GM18868 (cell line): ENCODE measurements at regions not wholly inside any gene's neighbourhood (a gene's known extent, or its start where the extent isn't known, plus 50 kb on each side); places are given as distances from the start of the nearest gene placed in this dataset.
"Not testable (repeated sequence)": the region's sequence is repeated elsewhere in the genome, so short reads cannot be mapped to it uniquely, and the experiment has no call there.

Experiments
- ATAC-seq: cut with Tn5 transposase; IDR thresholded peaks from one replicate; pipeline ENCODE4 v1.9.1; 2021; ENCODE audit warnings: mild to moderate bottlenecking, moderate library complexity; ENCODE audit not compliant: unreplicated experiment

DNA sequence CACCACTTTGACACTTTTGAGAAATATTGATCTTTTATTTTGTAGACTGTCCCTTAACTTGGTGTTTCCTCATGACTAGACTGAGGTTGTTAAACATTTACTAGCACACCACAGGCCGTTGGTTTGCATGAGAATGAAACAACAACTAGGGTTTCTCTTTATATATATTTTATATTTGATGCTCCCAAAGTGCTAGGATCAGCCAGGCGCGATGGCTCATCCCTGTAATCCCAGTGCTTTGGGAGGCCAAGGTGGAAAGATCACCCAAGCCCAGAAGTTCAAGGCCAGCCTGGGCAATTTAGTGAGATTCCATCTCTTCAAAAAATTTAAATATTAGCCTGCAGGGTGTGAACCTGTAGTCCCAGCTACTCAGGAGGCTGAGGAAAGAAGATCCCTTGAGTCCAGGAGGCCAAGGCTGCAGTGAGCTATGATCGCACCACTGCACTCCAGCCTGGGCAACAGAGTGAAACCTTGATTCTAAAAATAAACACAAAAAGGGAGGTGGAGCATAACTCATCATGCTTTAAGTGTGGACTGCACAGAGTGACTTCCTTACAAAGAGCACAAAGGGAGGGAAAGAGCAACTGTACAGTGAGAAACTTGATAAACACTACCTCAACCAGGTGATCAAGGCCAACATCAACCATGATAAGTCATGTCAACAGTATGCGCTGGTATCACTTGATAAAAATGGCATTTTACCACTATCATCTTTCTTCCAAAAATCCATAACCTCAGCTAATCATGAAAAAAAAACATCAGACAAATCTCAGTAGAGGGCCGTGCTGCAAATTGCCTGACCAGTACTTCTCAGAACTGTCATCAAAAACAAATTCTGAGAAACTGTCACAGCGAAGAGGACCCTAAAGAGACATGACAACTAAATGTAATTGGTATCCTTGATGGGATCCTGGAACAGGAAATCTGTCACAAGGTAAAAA is 72.8 kb upstream of the ATF7IP2 start:
- peak; percentile 81 for ATAC-seq

DNA sequence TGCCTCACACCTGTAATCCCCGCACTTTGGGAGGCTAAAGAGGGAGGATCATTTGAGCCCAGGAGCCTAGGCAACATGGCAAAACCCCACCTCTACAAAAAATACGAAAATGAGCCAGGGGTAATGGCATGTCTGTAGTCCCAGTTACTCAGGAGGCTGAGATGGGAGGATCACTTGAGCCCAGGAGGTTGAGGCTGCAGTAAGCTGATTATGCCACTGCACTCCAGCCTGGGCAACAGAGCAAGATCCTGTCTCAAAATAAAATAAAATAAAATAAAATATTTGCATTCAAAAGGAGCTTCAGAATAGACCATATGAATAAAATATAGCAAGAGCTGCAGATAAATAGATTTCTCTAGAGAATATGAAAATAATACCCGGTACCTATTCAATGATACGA is 71.5 kb upstream of the ATF7IP2 start:
- ATAC-seq = no peak

DNA sequence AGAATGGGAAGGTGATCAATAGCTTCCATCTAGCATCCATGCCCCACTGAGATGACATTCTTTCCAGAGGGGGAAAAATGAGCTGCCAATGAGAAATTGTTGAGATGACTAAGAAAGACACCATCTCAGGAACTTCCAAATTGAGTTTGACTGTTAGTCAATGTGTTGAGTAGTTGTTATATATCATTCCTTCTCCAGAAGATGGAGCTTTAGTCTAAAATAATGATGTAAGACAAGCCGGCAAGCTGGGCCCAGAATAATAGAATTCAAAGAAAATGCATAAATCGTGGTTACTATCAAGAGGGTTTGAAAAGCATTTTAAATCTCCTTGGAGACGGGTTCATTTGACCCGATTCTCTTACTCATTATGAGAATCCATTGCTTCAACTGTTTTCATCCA is 71.0 kb upstream of the ATF7IP2 start:
- no peak for ATAC-seq

DNA sequence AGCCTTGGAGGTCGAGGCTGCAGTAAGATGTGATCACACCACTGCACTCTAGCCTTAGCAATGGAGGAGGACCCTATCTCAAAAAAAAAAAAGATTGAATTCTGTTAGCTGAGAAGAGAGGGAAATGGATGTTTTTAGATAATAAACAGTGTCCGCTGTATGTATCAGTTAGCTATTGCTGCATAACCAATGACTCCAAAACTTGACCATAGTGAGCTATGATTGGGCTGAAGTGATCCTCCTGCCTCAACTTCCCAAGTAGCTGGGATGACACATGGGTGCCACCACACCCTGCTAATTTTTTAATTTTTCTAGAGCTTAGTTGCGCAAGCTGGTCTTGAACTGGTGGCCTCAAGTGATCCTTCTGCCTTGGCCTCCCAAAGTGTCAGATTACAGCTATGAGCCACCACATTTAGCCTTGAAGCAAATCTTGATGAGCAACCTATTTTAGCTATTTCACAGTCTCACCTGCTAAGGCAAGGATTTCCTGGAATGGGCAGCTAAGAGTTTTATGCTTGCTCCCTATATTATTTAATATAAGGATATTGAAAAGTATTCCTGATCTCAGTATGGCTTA is 68.3 kb upstream of the ATF7IP2 start:
- ATAC-seq = no peak

DNA sequence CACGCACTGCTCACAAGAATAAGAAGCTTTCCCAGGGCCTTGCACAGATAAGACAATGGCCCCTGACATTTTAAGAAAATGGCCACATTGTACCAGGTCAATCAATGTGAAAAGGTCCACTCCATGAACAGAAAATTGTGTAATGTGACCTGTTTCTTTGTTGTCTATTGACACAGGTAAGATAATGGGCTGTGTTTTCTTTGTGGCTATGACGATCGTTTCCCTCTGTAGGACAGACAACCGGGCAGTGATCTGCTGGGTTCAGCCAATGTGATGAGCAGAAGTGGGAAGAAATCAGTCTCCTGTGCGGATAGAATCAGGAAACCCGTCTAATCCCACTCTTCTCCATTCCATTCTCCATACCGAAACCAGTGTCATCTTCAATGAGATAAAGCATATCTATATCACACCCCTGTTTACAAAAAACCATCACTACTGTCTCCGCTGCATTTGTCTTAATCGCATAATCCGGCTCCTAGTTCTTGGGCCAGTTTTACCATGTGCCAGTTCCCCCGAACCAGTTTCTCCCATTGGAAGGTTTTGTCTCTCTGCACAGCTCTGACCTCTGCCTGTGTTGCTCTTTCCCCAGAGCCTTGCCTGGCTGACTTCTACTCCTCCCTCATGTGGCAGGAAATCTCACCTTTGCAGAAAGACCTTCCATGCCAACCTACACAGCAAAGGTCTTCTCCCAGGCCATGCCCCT is 66.9 kb upstream of the ATF7IP2 start:
- ATAC-seq = no peak

DNA sequence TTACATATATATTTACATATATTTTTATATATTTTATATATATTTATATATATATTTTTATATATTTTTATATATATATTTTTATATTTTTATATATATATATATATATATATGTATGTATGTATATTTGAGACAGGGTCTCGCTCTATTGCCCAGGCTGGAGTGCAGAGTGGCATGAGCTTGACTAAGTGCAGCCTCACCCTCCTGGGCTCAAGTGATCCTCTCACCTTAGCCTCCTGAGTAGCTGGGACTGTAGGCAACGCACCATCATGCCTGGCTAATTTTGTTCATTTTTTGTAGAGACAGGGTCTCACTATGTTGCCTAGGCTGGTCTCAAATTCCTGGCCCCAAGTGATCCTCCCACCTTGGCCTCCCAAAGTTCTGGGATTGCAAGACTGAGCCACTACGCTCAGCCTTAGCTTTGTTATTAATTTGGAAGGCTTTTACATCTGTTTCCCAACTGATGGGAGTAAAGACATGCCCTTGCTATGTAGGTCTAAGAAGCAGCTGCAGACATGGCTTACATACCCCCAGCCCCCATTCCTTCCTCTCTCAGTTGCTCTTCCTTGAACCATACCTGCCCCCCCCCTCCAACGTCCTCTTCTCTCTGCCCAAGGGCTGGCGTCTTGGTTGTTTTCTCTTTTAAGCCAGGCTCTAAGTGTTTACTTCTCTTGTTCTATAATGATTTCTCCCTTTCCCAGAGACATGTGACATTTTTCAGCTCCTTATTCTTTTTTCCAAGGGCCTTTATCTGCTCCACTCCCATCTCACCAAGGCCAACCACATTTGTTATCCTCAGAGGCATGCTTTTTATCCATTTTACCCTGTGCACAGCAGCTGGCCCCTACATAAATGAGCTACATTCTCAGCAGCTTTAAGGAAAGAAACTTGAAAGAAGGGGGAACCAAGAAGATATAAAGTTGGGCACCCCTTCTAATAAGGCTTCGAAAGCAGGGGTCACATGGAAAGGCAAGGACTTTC is 64.2 kb upstream of the ATF7IP2 start:
- no peak for ATAC-seq

DNA sequence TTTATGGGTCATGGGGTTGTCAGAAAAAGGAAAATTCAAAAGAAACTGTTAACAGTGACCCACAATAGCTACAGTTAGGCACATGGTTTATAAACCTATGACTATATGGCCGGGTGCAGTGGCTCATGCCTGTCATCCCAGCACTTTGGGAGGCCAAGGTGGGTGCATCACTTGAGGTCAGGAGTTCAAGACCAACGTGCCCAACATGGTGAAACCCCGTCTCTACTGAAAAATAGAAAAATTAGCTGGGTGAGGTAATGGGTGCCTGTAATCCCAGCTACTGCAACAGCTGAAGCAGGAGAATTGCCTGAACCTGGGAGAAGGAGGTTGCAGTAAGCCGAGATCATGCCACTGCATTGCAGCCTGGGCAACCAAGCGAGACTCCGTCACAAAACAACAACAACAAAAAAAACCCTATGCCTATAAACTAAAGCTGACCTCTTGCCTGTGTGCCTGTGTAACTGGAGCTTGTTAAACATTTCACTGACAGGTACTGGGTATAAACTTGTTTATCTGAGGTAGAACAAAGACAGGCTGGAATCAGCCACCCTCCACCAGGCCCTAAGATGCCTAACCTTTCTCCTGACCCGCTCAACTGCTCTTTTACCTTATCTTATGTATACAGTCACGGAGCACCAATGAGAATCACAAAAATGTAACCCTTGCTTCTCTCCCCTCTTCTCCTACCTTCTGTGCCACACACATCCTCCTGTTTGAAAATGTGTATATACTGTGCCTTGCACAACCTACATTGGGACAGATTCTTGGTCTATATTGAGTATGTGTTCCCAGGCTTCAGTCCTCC is 62.9 kb upstream of the ATF7IP2 start:
- ATAC-seq = no peak

DNA sequence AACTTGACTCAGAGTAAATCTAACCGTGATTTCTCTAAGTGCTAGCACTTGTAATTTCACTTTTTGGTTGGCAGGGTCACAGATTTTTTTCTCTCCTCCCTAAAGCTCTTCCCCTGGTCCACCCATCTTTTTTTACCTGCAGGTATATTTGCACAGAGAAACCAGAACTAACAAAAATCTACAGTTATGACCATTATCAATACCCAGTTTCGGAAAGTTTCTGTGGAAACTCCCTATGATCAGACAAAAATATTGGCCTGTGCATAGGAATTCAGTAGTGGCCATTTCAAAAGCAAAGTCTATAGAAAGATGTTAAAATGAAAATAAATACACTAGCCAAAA is 62.4 kb upstream of the ATF7IP2 start:
- ATAC-seq = no peak

DNA sequence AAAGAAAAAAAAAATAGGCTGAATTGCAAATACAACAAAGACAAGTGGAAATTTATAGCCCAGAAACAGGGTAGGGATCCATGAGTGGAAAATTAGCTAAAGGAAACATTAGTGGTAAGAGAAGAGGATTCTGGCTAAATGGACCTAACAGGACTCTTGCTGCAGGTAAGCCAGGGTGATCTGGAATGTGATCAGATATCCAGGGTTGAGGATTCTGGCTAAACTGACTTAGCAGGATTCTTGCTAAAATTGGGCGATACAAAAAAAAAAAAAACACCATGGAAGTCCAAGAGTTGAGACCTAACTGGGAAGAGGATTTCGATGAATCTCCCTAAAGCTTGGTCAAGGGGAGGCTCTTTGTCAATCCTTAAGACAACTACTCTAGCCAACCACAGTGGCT is 61.7 kb upstream of the ATF7IP2 start:
- no peak for ATAC-seq

DNA sequence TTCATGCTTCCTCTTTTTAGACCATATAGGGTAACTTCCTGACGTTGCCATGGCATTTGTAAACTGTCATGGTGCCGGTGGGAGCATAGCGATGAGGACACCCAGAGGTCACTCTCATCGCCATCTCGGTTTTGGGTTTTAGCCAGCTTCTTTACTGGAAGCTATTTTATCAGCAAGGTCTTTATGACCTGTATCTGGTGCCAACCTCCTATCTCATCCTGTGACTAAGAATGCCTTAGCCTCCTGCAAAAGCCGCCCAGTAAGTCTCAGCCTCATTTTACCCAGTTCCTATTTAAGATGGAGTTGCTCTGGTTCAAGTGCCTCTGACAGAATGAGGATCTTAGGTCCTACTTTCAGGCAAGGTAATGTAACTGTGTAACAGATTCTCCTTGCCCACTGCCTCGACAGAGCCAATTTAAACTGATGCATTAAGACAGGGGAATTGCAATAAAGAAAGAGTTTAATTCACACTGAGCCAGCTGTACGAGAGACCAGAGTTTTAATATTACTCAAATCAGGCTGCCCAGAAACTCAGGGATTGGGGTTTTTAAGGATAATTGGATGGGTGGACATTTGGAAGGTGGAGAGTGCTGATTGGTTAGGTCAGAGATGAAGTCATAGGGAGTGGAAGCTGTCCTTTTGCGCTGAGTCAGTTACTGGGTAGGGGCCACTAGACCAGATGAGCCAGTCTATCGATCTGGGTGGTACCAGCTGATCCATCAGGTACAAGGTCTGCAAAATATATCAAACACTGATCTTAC is 59.9 kb upstream of the ATF7IP2 start:
- ATAC-seq = no peak

DNA sequence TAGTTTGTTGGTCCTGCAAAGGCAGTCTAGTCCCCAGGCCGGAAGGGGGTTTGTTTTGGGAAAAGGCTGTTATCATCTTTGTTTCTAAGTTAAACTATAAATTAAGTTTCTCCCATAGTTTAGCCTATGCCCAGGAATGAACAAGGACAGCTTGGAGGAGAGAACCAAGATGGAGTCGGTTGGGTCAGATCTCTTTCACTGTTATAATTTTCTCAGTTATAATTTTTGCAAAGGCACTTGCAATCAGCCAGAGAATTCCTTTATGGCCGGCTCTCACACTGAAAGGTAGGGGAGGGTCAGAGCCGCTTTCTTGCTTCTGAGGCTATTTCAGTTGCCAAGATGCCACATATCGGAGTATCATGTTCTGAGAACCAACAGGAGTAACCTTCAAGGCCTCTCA is 59.2 kb upstream of the ATF7IP2 start:
- ATAC-seq = no peak

DNA sequence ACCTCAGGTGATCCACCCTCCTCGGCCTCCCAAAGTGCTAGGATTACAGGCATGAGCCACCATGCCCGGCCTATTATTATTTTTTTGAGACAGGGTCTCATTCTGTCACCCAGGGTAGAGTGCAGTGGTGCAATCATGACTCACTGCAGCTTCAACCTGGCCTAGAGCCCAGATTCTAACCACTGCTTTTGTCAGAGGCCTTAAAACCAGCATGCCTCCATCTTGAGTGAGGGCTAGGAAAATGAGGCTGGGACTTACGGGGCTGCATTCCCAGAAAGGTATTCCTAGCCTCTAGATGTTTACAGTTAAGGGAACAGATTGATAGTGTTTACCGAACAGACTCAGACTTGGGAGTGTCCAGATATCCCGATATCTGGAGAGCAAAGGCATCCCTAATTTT is 57.6 kb upstream of the ATF7IP2 start:
- not testable (repeated sequence) for ATAC-seq

DNA sequence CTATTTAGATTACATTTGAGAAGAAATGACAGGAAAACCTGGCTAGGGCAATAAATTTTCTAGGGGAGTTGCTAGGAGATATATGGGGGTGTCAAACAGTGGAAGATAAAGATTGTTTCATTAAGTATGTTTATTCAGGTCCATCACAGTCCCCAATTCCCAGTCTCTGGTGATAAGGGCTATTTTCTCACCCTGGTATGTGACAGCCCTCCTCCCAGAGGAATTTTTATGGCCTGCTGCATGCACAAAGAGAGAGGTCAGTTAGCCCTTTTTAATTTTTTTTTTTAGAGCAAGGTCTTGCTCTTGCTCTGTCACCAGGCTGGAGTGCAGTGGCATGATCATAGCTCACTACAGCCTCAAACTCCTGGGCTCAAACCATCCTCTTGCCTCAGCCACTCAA is 53.6 kb upstream of the ATF7IP2 start:
- ATAC-seq = no peak

DNA sequence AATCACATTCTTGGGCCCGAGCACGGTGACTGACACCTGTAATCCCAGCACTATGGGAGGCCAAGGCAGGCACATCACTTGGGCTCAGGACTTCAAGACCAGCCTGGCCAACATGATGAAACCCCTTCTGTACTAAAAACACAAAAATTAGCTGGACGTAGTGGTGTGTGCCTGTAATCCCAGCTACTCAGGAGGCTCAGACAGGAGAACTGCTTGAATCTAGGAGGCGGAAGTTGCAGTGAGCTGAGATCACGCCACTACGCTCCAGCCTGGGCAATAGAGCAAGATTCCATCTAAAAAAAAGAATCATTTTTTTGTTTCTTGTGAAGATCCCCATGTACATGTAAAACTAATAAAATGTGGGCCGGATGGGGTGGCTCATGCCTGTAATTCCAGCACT is 53.1 kb upstream of the ATF7IP2 start:
- no peak for ATAC-seq

DNA sequence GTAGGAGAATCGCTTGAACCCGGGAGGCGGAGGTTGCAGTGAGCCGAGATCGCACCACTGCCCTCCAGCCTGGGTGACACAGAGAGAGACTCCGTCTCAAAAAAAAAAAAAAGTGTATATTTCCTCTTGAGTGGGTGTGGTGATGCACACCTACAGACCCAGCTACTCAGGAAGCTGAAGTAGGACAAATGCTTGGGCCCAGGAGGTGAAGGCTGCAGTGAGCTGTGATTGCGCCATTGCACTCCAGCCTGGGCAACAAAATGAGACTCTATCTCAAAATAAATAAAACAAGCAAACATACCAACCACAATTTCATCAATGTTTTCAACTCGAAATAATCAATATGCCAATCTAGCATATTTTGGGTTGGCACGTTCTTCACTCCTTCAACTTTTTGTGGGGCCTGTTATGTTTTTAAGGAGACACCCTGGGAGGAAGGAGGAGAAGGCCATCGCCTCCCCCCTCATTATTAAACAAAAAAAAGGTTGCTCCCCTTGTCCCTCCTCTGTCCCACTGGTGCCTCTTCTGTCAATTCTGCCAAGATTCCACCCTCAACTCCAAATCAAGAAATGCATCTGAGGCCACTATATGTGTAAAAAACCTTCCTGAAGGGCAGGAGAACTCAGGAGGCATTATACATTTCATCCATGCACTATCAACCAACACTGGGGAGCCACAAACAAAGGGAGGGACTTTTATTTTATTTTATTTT is 52.4 kb upstream of the ATF7IP2 start:
- no peak for ATAC-seq

DNA sequence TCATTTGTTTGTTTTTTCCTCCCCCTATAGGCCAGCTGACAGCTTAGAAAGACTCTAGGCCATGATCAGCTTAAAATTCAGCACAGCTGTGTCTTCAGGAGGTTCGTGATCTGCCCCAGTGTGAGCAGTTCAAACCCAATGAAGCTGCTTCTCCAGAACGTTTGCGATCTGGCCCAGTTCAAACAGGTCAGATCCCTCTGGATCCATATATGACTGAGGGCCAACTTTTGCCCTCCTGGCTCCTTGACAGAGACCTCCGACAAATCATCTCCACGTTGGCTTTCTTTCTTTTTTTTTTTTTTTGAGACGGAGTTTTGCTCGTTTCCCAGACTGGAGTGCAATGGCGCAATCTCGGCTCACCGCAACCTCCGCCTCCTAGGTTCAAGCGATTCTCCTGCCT is 50.2 kb upstream of the ATF7IP2 start:
- ATAC-seq = no peak
